Naive B cell (primary cell): ENCODE measurements at regions not wholly inside any gene's neighbourhood (a gene's known extent, or its start where the extent isn't known, plus 50 kb on each side); places are given as distances from the start of the nearest gene placed in this dataset.

Experiments
- ATAC-seq, 2 donors: fragments of 150-1000 bp; cut with Tn5 transposase; 2 replicates each; pipeline ENCODE4 v1.10.0; 2021; ENCODE audit warnings: low read depth in 2 of 2, mild to moderate bottlenecking in 2 of 2, moderate library complexity in 2 of 2
- DNase-seq: peaks from one replicate; pipeline ENCODE4 v3.0.0; 2022
- H3K27ac Mint-ChIP-seq, 6 donors: one replicate each; pipeline ENCODE4 v1.8.0; 2020 to 2022; ENCODE audit warnings: mild to moderate bottlenecking in 6 of 6, mixed read lengths in 6 of 6, moderate library complexity in 5 of 6, inconsistent platforms in 2 of 6
- H3K27me3 Mint-ChIP-seq, 3 donors: one replicate each; pipeline ENCODE4 v1.8.0; 2021 to 2022; ENCODE audit warnings: mixed read lengths in 3 of 3, mild to moderate bottlenecking in 1 of 3
- H3K36me3 Mint-ChIP-seq, 2 donors: one replicate each; pipeline ENCODE4 v1.8.0; 2020 to 2022; ENCODE audit warnings: mixed read lengths in 2 of 2, inconsistent platforms in 1 of 2, mild to moderate bottlenecking in 1 of 2
- H3K4me1 Mint-ChIP-seq, 3 donors: one replicate each; pipeline ENCODE4 v1.8.0; 2020 to 2022; ENCODE audit warnings: mixed read lengths in 3 of 3, inconsistent platforms in 1 of 3, mild to moderate bottlenecking in 1 of 3, moderate library complexity in 1 of 3
- H3K4me3 Mint-ChIP-seq, 8 donors: one replicate each; pipeline ENCODE4 v1.8.0; 2020 to 2022; ENCODE audit warnings: mild to moderate bottlenecking in 8 of 8, mixed read lengths in 8 of 8, moderate library complexity in 8 of 8, inconsistent platforms in 2 of 8
- H3K9me3 Mint-ChIP-seq, 7 donors: one replicate each; pipeline ENCODE4 v1.8.0; 2020 to 2022; ENCODE audit warnings: mixed read lengths in 7 of 7, mild to moderate bottlenecking in 5 of 7, inconsistent platforms in 2 of 7, moderate library complexity in 1 of 7

DNA sequence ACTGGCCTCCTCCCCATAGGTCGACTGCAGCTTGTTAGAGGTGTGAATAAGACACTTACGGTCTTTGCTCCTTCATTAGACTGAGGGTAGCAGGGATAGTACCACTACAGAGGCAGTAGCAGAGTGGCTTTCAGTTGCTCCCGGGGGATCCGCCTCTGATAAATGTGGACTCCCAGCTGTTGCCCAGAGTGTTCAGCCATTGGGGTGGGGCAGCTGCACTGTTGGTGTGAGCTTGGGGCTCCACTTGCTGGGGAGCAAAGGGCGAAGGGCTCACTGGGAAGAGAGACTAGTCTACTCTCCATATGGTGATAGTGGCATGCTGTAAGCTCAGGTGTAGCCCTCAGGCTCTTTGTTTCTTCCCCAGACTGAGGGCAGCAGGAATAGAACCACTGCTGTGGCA, 239.1 kb downstream of the LRRN1 start:
- H3K27ac Mint-ChIP-seq: no peak overlapping the region
- H3K27me3 Mint-ChIP-seq: no peaks in the 10 kb centered on the region
- H3K36me3 Mint-ChIP-seq: no peaks in the 10 kb centered on the region
- H3K4me1 Mint-ChIP-seq: peaks cover 0 to 7% (median 0%) of the 10 kb centered on the region in 3 donors
- peaks cover 0 to 4% (median 0%) of the 10 kb centered on the region in 7 donors for H3K9me3 Mint-ChIP-seq
- H3K4me3 Mint-ChIP-seq: no peak overlapping the region
- DNase-seq (no peak), ATAC-seq (no peak)

- ATAC-seq: no peak
- Mint-ChIP-seq H3K27ac (no peak overlapping the region), H3K4me3 (no peak overlapping the region), H3K9me3 (peaks cover 0 to 4% (median 0%) of the 10 kb centered on the region in 7 donors), H3K36me3 (no peaks in the 10 kb centered on the region), H3K4me1 (peaks cover 0 to 7% (median 0%) of the 10 kb centered on the region in 3 donors), H3K27me3 (no peaks in the 10 kb centered on the region)
- no peak for DNase-seq
Observed at GRCh38 chr3:4042070-4042469, 242.8 kb downstream of the LRRN1 start.

- DNase-seq: no peak
- no peak overlapping the region for H3K27ac Mint-ChIP-seq
- H3K36me3 Mint-ChIP-seq: no peaks in the 10 kb centered on the region
Observed at GRCh38 chr3:4042869-4043268, 243.6 kb downstream of the LRRN1 start.

DNA sequence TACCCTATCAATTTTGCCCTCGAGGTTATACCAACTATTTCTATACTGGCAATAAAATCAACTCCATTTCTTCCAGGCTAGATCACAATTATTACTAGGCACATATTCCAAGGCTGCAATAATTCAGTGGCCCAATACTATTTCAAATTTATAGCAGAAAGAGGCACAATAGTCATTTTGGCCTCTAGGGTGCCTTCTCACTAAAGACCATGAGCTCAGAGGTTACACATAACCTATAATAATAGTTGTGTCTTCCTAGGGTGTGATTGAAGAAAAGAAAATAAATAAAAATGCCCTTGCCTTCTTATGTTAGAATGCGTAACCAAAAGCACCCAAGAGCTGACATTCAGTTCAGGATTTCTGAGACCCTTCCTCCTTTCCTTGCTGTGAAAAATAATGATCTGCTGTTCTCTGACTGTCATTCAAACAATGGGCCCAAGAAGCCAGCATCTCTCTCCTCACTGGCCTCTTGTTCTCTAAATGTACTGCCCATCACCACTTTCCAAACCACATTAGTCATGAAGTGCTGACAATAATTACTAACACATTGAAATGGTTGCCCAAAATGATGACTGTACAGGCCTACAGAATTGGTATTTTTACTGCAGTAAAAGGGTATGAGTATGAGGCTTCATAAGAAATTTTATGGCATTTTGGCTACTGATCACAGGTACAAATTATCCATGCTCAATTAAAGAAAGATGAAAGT, 244.8 kb downstream of the LRRN1 start:
- ATAC-seq (no peak), DNase-seq (no peak)
- no peak overlapping the region for H3K4me3 Mint-ChIP-seq
- H3K36me3 Mint-ChIP-seq: no peaks in the 10 kb centered on the region
- H3K27ac Mint-ChIP-seq: no peak overlapping the region
- no peaks in the 10 kb centered on the region for H3K27me3 Mint-ChIP-seq
- H3K9me3 Mint-ChIP-seq: no peaks in the 10 kb centered on the region
- H3K4me1 Mint-ChIP-seq: peaks cover 0 to 7% (median 0%) of the 10 kb centered on the region in 3 donors

More at GRCh38 chr3:4042869-4043268, 243.6 kb downstream of the LRRN1 start:
- no peaks in the 10 kb centered on the region for H3K27me3 Mint-ChIP-seq
- peaks cover 0 to 7% (median 0%) of the 10 kb centered on the region in 3 donors for H3K4me1 Mint-ChIP-seq
- no peak overlapping the region for H3K4me3 Mint-ChIP-seq
- H3K9me3 Mint-ChIP-seq: peaks cover 0 to 4% (median 0%) of the 10 kb centered on the region in 7 donors
- ATAC-seq: no peak

DNA sequence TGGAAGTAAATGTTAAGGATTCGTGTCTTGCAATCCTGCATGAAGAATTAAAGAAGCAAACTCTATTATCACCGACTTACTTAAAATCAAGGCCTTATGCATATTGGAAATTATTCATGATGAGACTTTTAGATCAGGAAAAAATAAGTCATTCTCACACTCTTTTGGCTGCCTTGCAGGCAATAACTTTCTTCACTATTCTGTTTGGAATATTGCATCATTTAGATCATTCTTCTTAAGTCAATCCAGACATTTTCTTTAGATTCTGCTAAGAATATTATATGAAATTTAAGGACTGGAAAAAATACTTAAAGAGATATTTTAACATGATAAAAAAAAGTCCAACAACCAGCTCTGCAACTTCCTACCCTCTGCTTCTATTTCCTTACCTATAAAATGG, 245.4 kb downstream of the LRRN1 start:
- H3K4me3 Mint-ChIP-seq: no peak overlapping the region
- peaks cover 0 to 7% (median 0%) of the 10 kb centered on the region in 3 donors for H3K4me1 Mint-ChIP-seq
- no peaks in the 10 kb centered on the region for H3K36me3 Mint-ChIP-seq
- DNase-seq (no peak), ATAC-seq (no peak)
- no peak overlapping the region for H3K27ac Mint-ChIP-seq
- H3K9me3 Mint-ChIP-seq: no peaks in the 10 kb centered on the region
- H3K27me3 Mint-ChIP-seq: no peaks in the 10 kb centered on the region

GRCh38 chr3:4045756-4046155, 246.5 kb downstream of the LRRN1 start:
- H3K27ac Mint-ChIP-seq: no peak overlapping the region
- H3K9me3 Mint-ChIP-seq: no peaks in the 10 kb centered on the region
- DNase-seq (no peak), ATAC-seq (no peak)
- H3K27me3 Mint-ChIP-seq: no peaks in the 10 kb centered on the region
- H3K4me1 Mint-ChIP-seq: peaks cover 0 to 7% (median 0%) of the 10 kb centered on the region in 3 donors
- no peak overlapping the region for H3K4me3 Mint-ChIP-seq
- H3K36me3 Mint-ChIP-seq: no peaks in the 10 kb centered on the region

- H3K27ac Mint-ChIP-seq: no peak overlapping the region
- DNase-seq (no peak), ATAC-seq (no peak)
- no peaks in the 10 kb centered on the region for H3K36me3 Mint-ChIP-seq
- H3K27me3 Mint-ChIP-seq: no peaks in the 10 kb centered on the region
- no peaks in the 10 kb centered on the region for H3K4me1 Mint-ChIP-seq
- H3K9me3 Mint-ChIP-seq: no peaks in the 10 kb centered on the region
- H3K4me3 Mint-ChIP-seq: no peak overlapping the region
Observed at GRCh38 chr3:4047366-4047765, 248.1 kb downstream of the LRRN1 start.

- no peaks in the 10 kb centered on the region for H3K9me3 Mint-ChIP-seq
- no peak overlapping the region for H3K4me3 Mint-ChIP-seq
- no peak overlapping the region for H3K27ac Mint-ChIP-seq
- no peaks in the 10 kb centered on the region for H3K27me3 Mint-ChIP-seq
- no peak for ATAC-seq
- DNase-seq: no peak
- H3K4me1 Mint-ChIP-seq: no peaks in the 10 kb centered on the region
- peaks cover 8% of the 10 kb centered on the region in 2 donors for H3K36me3 Mint-ChIP-seq
Observed at GRCh38 chr3:4052706-4053105, 250.5 kb upstream of the SETMAR start.

DNA sequence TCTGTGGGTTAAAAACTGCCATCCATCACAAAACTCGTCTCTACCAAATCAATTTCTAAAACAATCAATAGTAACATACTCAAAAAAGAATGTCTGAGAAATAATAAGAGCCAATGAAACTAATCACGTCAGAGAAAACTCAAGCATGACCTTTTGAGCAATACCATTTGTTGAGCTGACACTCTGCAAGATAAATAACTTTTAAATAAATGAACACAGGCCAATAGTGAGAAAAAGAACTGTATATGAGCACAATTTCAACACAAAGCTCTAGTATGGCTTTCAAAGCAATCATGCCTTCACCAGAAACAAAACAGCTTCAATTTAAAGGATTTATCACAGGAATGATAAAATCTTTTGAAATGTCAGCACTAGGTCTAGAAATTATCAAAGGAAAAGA, 249.2 kb upstream of the SETMAR start:
- DNase-seq (no peak), ATAC-seq (no peak)
- no peaks in the 10 kb centered on the region for H3K27me3 Mint-ChIP-seq
- peaks cover 0 to 1% (median 0%) of the 10 kb centered on the region in 7 donors for H3K9me3 Mint-ChIP-seq
- H3K4me3 Mint-ChIP-seq: no peak overlapping the region
- H3K36me3 Mint-ChIP-seq: peaks cover 8% of the 10 kb centered on the region in 2 donors
- no peak overlapping the region for H3K27ac Mint-ChIP-seq
- peaks cover 0 to 4% (median 0%) of the 10 kb centered on the region in 3 donors for H3K4me1 Mint-ChIP-seq

DNA sequence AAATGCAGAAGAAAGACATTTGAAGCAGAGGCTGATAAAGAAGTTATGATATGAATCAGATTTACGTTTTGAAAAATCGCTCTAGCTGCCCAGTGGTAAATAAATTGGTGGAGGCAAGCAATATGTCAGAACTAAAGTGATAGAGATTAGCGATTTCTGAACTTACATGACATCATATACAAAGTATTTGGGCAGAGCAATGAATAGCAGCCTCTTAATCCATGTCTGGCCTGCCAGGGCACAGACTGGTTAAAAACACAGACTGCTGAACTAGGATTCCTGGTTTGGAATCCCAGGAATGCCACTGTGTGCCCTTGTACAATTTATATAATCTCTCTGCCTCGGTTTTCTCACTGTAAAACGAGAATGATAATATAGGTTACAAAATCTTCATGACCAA, 243.1 kb upstream of the SETMAR start:
- H3K27me3 Mint-ChIP-seq: no peaks in the 10 kb centered on the region
- ATAC-seq: no peak
- peaks cover 8 to 9% of the 10 kb centered on the region in 2 donors for H3K36me3 Mint-ChIP-seq
- DNase-seq: no peak
- H3K27ac Mint-ChIP-seq: no peak overlapping the region
- H3K9me3 Mint-ChIP-seq: peaks cover 0 to 1% (median 0%) of the 10 kb centered on the region in 7 donors
- peaks cover 41 to 54% (median 43%) of the 10 kb centered on the region in 3 donors for H3K4me1 Mint-ChIP-seq
- H3K4me3 Mint-ChIP-seq: no peak overlapping the region

DNA sequence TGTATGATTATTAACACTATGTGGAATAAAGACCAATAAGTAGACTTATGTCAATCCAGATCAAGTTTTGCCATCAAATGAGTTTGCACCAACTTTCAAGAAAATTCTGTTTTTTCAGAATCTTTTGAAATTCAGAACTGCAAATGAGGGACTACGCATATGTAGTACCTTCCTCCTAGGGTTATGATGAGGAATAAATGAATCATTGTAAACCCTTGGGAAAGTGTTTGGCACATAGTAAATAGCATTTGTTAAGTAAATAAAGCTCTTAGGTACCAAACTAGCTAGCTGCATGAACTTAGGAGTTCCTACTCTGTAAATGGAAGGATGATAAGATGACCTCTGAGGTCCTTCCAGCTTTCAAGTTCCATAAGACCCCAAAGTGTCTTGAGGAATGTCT, 242.6 kb upstream of the SETMAR start:
- Mint-ChIP-seq H3K27me3 (no peaks in the 10 kb centered on the region), H3K27ac (no peak overlapping the region), H3K4me3 (peak overlapping the region in 1 of 8 donors; percentile 1), H3K4me1 (peaks cover 47 to 59% (median 48%) of the 10 kb centered on the region in 3 donors), H3K36me3 (peaks cover 6 to 9% of the 10 kb centered on the region in 2 donors), H3K9me3 (peaks cover 0 to 1% (median 0%) of the 10 kb centered on the region in 7 donors)
- no peak for ATAC-seq
- DNase-seq: no peak

DNA sequence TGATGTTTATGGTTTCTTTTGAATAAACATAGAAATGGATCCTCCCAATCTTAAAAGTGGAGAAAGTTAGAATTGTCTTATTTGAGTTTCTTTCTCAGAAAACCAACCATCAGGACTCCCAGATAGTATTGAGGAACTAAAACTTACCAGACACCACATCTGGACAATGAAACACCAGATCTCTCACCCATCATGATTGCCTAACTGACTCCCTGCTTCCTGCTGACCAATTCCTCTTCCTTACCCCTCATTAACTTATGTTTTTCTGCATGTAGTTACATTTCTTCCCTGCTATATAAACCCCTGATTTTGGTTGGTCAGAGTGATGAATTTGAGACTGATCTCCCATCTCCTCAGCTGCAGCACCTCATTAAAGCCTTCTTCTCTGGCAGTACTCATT, 242.0 kb upstream of the SETMAR start:
- DNase-seq: no peak
- peak overlapping the region in 2 of 6 donors; percentile 43 to 77 for H3K27ac Mint-ChIP-seq
- peaks cover 53 to 65% (median 53%) of the 10 kb centered on the region in 3 donors for H3K4me1 Mint-ChIP-seq
- H3K9me3 Mint-ChIP-seq: peaks cover 0 to 1% (median 0%) of the 10 kb centered on the region in 7 donors
- no peaks in the 10 kb centered on the region for H3K27me3 Mint-ChIP-seq
- H3K36me3 Mint-ChIP-seq: peaks cover under 1 to 5% of the 10 kb centered on the region in 2 donors
- peak overlapping the region in 5 of 8 donors; percentile 3 to 76 (median 53) for H3K4me3 Mint-ChIP-seq
- ATAC-seq: no peak

DNA sequence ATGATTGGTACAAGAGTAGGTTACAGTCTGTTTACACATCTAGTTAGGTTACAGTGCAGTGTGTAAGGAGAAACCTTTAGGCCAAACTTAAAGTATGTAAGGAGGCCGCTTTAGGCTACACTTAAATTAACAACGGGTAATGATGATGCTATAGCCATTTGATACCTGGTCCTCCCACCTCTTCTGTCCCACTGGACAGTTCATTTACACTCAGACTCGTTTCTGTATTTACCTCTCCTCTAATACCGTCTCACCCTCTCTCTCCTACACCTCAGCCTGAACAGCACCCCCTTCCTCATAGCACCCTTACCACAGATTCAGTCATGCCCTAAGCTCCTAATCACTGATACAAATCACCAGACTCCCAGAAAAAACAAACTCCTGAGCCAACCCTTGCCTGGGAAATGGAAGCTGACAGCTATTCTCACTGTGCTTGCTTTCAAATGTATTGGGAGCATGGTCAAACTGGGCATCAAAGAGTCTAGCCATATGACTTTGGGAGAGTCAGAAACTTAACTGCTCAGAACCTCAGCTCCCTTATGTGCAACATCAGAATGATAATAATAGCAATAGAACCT, 241.3 kb upstream of the SETMAR start:
- Mint-ChIP-seq H3K4me3 (peak overlapping the region in 5 of 8 donors; percentile 7 to 79 (median 53)), H3K27me3 (no peaks in the 10 kb centered on the region)

DNA sequence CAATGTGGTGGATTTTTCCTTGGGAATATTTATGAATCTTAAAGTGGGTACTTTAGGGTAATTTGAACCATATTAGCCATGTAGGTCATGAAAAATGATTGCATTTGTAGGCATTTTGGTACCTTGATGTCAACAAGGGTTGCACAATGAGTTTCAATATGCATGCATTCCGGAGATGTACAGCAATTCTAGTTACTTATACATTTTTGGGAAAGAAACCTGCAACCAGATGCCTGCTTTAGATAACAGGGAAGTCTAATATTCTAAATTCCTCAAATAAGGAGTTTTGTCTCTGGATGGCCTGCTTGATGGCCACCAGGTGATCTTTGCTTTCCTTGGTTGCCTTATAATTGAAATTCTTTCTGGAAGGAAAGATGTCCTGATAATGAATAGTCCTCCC, 240.5 kb upstream of the SETMAR start:
- no peak for DNase-seq
- H3K4me3 Mint-ChIP-seq: peak overlapping the region in 3 of 8 donors; percentile 4 to 79 (median 48)
- peak overlapping the region in 2 of 6 donors; percentile 9 to 18 for H3K27ac Mint-ChIP-seq
- no peaks in the 10 kb centered on the region for H3K27me3 Mint-ChIP-seq
- H3K36me3 Mint-ChIP-seq: peaks cover 0 to 5% of the 10 kb centered on the region in 2 donors
- H3K9me3 Mint-ChIP-seq: peaks cover 0 to 1% (median 0%) of the 10 kb centered on the region in 7 donors
- H3K4me1 Mint-ChIP-seq: peaks cover 66 to 80% (median 67%) of the 10 kb centered on the region in 3 donors
- no peak for ATAC-seq

More for the DNA sequence above, 241.3 kb upstream of the SETMAR start:
- Mint-ChIP-seq H3K4me1 (peaks cover 59 to 72% (median 59%) of the 10 kb centered on the region in 3 donors), H3K36me3 (peaks cover 0 to 5% of the 10 kb centered on the region in 2 donors), H3K9me3 (peaks cover 0 to 1% (median 0%) of the 10 kb centered on the region in 7 donors), H3K27ac (peak overlapping the region in 3 of 6 donors; percentile 1 to 18 (median 1))
- ATAC-seq (peak; percentile 44 to 56), DNase-seq (no peak)
